NCI-H1092 (cell line): ENCODE measurements at regions not wholly inside any gene's neighbourhood (a gene's known extent, or its start where the extent isn't known, plus 50 kb on each side); places are given as distances from the start of the nearest gene placed in this dataset.
A peak's percentile ranks its signal among the peaks of the same experiment; 100 is the strongest.
"Not testable (repeated sequence)": the region's sequence is repeated elsewhere in the genome, so short reads cannot be mapped to it uniquely, and the experiment has no call there.

Experiments
- DNase-seq: peaks from one replicate; lab custom pipeline; 2025; lab: John Stamatoyannopoulos, UW

DNA sequence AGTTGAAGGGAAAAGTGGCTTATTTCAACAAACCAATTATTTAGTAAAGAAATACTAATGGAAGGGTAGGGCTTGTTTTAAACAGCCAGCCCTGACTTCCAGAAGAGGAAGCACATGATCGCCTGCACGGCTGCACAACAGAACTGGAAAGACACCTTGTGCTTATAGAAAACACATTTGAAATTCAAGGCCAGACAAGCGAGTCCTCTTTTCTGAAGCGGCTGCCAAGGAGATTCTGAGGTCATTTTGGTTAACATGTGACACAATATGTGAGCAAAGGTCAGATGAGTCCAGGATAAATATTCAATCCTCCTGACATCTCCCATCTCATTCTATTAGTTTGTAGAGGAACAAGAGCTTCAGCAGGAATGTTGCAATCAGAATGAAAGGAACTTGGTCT lies 461.4 kb upstream of the ST8SIA4 start:
- DNase-seq, result no peak

DNA sequence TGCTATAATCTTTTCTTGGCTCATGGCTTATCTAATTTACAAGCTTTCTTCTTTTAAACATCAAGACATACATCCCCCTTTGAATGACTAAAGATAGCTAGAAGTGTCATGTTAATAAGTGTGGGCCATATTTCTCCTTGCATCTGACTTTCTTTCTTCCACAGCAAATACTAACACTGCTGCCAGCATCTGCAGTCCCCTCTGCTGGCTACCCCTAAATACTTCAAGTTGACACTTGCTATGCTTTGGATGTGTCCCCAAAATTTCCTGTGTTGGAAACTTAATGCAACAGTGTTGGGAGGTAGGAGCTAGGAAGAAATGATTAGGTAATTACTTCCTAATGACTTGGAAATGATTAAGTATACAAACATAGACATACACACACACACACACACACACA lies 459.0 kb upstream of the ST8SIA4 start:
- DNase-seq, result no peak

DNA sequence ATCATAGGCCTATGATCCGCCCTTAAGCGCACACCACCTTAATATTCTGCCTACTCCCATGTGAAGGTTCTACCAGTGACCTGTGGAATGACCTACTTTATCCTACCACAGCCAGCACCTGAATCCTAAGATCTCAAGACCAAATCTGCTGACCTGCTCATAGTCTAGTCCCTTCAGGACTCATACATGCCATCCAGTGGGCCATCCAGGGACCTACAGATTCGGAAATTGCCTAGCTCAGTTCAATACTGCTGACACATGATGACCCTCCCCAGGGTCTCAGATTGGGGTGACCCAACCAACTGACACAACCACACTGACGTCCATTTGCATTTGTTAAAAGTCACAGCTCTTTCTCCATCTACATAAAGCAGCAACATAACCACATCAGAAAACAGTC lies 443.8 kb upstream of the ST8SIA4 start:
- DNase-seq, result no peak

DNA sequence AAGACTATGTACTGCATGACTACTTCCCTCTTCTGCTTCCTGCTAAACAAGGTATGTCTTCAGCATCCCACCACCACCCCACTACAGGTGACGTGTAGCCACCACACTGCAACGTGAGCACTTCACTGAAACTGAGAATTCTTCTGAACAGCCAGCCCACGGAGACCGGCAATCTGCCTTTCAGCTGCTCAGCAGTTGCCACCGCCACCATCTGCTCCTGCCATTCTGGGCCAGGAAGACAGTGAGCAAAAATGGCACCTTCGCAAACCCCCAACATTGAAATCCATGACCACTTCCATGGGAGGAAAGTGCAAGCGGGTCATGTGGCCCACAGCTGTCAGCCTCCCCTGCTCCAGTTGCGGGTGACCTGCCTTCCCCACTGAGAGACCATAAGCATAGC lies 443.4 kb upstream of the ST8SIA4 start:
- DNase-seq, result no peak

DNA sequence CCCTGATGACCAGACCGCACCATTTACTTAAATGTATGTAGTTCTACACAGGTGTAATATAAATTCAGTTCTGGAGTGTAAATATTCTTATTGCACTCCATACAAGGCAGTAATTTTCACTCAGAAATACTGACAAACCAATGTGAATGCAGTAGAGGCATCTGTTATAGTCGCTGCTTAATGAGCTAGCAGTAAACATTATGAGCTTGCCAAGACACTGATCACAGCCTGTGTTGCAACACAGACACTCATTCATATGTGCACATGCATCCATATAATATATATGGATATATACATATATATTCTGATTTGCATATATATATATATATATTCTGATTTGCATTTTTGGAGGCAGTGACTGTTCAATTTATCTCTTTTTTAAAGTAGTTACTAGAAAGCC lies 435.1 kb upstream of the ST8SIA4 start:
- DNase-seq, result no peak

DNA sequence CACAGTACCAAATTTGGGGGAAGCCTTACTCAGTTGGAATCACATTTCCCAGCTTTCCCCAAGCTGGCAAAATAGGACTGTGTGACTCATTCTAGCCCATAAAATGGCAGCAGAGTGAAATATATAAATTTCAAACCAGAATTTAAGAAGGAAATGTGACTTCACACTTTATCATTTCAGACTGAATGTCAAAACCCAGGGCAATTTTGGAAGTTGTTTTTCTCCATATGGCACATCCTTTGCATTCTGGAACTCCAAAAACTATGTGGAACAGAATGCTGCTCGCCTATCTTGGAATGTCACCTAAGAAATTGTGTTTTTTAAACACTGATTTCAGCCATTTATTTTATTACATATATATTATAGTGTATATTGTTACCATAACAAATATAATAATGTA lies 424.7 kb upstream of the ST8SIA4 start:
- DNase-seq, result no peak

DNA sequence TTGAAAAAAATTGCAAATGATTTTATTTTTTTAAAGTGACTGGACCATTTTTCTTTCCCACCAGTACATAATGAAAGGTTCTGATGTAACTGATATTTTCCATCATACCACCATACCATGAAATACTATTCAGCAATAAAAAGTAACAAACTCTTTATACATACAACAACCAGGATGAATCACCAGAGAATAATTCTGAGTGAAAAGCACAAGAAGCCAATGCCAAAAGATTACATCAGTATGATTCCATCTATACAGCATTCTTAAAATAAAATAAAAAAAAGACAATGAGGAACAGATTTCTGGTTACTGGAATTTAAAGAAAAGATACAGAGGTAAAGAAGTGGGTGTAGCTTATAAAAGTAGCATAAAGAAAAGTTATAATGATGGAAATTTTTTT lies 423.7 kb upstream of the ST8SIA4 start:
- DNase-seq, result no peak

DNA sequence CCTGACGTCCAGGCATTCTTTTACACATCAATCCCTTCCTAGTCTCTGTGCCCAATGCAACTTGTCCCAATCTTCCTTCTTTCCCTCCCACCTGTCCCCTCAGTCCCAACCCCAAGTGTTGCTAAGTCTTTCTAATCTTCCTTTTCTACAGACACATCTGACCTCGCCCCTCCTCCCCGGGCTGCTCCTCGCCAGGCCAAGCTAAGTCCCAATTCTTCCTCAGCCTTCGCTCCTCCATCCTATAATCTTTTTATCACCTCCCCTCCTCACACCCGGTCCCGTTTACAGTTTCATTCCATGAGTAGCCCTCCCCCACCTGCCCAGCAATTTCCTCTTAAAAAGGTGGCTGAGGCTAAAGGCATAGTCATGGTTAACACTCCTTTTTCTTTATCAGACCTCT lies 413.3 kb upstream of the ST8SIA4 start:
- DNase-seq, result not testable (repeated sequence)

DNA sequence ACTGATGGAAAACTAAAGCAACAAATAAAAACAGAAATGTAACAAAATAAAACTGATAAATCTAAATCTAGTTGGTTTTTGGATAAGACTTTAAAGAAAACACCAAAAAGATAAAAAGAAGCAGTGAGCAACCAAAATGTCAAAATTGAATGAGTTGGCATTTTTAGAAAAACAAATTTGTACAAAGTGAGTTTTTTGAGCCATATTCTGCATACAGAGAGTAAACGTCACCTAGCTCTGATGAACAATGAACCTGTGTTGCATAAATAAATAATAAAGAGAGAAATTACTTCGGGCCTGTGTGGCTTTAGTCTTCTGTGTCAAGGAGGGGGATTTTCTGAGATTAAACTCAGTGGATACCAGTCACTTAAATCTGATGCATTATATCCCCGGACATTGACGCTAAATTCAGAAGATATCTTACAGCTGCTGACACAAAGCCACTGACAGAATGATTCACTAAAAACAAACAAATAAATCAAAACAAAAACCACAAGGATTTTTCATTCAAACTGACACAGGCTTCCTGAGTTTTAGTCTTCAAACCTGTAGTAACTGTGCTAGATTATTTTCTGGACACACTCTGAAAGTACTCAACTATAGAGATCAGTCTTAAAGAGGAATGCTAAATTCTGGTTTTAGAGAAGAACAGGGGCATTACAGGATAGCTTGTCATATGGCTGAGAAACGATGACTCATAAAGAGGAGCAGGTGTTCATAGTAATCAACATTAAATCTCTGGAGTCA lies 403.5 kb upstream of the ST8SIA4 start:
- DNase-seq, result peak; percentile 44

DNA sequence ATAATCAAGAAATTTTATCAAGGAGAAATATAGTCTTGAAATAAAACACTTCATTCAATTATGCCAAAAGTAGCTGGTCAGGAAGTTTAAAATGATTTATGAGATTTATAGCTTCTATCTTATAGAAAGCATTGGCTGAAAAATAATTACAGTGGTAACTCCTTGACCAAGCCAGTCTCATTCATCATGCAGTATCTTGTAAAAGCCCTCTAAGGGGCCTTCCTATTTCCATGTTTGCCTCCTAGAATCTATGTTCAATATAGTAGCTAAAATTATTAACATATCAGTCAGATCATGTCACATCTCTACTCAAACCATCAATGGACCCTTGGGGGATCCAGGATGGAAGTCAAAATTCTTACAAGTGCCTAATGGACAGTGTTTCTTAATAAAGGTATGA lies 393.4 kb upstream of the ST8SIA4 start:
- DNase-seq, result no peak

DNA sequence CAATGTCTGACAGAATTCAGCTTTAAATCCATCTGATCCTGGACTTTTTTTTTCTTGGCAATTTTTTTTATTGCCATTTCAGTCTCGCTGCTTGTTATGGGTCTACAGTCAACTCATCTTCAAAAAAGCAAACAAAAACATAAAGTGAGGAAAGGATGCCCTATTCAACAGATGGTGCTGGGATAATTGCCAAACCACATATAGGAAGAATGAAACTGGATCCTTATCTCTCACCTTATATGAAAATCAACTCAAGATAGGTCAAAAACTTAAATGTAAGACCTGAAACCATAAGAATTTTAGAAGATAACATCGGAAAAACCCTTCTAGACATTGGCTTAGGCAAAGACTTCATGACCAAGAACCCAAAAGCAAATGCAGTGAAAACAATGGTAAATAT lies 389.1 kb upstream of the ST8SIA4 start:
- DNase-seq, result no peak

DNA sequence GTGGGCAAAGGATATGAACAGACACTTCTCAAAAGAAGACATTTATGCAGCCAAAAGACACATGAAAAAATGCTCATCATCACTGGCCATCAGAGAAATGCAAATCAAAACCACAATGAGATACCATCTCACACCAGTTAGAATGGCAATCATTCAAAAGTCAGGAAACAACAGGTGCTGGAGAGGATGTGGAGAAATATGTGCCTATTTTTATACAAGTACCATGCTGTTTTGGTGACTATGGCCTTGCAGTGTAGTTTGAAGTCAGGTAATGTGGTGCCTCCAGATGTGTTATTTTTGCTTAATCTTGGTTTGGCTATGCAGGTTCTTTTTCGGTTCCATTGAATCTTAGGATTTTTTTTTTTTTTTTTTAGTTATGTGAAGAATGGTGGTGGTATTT lies 387.7 kb upstream of the ST8SIA4 start:
- DNase-seq, result not testable (repeated sequence)

DNA sequence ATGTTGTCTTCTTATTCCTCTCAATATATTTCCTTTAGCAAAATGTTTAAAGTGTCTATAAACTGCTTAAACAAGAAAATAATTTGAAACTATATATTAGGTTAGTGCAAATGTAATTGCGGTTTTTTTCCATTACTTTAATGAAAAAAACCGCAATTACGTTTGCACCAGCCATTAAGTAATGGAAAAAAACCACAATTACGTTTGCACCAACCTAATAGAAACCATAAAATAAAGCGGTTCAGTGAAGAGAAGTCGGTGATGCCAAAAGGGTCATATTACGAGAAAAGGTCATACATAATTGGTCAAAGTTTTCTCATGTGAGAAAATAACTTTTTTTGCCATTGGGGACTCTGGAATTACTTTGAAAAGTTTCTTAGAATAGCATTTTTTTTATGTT lies 385.6 kb upstream of the ST8SIA4 start:
- DNase-seq, result no peak

DNA sequence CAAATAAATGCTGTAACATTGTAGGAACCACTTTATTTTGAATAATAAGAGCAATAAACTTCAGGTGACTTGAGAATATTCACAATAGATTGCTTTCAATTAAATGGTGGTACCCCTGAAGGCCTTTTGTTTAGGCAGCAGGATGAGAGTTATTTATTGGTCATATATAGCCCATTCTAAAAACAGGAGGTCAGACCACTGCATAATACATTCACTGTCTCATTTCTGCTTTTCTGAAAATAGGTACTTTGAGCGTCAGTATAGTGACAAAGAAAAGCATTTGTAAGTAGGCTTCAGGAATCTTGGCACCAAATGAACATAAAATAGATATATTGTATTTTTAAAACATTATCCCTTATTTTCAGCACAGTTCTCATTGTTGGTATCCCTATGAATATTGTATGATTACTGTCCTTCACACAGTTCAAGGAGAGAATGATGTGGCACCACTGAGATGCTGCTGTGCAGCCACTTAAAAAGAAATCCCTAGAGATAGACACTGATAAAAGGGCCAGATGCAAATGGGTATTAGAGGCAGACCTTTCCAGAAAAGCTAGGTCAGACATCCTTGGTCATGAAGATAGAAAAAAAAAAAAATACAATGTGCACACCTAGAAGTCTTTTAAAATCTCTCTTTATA lies 381.8 kb upstream of the ST8SIA4 start:
- no peak for DNase-seq

DNA sequence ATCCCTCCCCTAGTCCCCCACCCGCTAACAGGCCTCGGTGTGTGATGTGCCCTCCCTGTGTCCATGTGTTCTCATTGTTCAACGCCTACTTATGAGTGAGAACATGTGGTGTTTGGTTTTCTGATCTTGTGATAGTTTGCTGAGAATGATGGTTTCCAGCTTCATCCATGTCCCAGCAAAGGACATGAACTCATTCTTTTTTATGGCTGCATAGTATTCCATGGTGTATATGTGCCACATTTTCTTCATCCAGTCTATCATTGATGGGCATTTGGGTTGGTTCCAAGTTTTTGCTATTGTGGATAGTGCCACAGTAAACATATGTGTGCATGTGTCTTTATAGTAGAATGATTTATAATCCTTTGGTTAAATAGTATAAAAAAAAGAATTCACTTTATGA lies 380.9 kb upstream of the ST8SIA4 start:
- not testable (repeated sequence) for DNase-seq

DNA sequence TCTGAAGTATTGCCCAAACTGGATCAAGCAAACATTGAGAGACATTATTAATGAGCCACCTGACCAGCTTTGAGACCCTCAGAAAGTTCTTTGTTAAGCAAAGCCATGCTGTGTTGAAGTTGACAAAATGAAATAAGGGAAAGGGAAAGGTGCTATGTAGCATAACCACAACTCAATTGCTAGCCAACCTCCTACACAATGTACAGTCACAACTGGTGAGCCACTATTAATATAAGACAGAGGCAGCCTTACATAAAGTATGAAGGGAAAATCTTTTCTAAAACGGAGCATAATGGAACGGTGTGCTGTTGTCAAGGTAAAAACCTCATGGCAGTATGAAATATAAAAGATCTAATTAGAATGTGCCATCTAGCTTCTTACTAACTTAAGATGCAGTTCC lies 375.8 kb upstream of the ST8SIA4 start:
- no peak for DNase-seq

DNA sequence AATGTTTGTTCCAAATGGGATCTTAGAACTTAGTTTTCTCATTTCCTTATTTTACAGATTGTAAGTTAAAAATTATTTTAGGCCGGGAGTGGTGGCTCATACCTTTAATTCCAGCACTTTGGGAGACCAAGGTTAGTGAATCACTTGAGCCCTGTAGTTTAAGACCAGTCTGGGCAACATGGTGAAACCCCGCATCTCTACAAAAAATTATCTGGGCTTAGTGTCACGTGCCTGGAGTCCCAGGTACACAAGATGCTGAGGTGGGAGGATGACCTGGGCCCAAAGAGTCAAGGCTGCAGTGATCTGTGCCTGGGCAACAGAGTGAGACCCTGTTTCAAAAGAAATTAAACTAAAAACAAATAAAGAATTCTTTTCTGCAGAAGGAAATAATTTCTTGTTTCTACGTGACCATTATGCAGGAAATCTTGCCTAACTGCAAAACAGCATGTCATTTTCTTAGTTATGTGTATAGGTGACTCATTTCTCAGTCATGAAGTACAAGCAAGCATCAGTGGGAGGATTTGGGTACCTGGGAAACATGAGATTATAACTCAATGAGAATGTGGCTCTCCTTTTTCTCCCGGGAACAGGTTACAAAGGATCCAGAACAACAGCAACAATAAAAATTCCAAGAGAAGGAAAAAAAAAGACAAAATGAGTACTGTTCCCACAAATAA lies 375.1 kb upstream of the ST8SIA4 start:
- DNase-seq, result no peak

DNA sequence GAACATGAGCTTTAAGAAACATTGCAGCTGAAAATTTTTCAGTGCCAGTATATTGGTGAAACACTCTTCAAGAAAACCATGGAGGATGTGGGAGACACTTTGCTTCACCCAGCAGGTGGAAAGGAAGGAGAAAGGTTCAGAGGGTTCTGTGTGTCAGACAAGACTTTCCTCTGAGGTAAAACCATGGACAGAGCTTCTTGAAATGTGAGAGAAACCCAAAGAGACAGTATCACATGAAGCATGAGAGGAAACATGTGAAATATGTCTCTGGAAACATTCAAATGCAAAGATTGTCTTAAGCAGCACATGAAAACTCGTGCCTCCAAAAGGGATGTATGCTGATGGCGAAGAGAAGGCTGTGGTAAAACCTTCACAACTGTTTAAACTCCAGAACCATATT lies 368.9 kb upstream of the ST8SIA4 start:
- no peak for DNase-seq

DNA sequence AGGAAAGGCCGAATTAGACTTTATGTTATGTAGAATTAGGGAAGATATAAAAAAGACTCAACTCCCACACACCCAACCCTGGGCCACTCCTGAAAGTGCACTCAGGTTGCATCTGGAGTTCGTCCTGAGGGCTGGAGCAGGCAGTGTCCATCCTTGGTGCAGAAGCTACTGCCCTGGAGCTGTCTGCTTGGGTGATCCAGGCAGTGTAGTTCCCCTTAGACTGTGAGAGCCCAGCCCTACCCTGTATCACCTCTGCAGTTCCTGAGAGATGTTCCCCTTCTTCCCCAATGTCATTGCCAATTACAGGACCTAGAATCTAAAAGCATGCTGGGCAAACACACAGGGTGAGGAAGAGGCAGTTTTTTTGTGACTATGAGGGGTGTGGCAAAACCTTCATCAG lies 368.3 kb upstream of the ST8SIA4 start:
- DNase-seq, result no peak

DNA sequence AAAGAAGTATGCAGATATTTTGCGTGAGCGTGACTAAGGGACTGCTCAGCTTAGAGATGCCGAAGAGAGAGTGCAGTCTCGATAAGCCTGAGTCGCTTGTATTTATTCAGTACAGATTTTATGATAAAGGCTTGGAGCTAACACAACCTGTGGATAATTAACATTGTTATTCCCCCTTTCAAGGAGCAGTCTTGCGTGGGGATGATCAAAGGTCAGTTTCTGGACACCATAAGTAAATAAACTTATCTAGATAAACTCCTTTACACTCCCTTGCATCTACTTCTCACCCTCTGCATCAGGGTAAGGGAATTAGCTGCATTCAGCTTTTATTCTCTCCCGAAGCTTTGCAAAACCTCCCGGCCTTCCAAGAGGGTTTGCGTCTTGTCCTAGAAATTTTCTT lies 357.8 kb upstream of the ST8SIA4 start:
- no peak for DNase-seq

DNA sequence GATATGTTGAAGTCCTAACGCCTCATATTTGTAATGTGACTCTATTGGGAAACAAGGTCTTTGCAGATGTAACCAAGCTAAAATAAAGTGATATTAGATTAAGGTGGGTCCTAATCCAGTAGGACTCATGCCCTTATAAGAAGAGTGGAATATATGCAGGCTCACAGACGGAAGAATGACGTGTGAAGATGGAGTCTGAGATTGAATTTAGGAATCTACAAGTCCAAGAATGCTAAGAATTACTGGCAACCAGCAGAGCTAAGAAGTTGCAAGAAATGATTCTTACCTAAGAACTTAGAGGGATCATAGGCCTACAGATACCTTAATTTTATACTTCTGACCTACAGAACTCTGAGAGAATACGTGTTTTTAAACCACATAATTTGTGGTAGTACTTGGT lies 350.0 kb upstream of the ST8SIA4 start:
- DNase-seq, result no peak

DNA sequence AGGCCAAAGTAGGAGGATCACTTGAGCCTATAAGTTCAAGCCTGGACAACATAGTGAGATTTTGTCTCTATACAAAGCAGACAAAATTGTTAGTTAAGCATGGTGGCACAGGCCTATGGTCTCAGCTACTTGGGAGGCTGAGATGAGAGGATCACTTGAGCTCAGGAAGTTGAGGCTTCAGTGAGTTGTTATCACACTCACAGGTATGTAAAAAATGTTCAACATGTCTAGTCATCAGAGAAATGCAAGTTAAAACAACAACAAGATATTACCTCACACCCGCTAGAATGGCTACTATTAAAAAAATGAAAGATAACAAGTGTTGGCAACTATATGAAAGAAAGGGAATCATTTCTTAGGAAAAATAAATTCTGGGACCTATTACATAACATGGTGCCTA lies 341.5 kb upstream of the ST8SIA4 start:
- no peak for DNase-seq

DNA sequence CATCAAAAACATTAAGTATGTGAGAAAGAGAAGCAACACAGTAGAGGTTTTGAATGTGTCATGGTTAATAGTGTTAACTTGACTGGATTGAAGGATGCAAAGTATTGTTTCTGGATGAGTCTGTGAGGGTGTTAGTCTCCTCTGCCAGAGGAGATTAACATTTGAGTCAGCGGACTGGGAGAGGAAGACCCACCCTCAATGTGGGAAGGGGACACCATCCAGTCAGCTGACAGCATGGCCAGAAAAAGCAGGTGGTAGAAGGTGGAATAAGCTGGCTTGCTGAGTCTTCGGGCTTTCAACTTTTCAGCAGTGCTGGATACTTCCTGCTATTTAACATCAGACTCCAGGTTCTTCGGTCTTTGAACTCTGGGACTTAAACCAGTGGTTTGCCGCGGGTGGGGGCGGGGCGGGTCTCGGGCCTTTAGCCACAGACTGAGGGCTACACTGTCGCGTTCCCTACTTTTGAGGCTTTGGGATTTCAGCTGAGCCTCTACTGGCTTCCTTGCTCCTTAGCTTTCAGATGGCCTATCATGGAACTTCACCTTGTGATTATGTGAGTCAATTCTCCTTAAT lies 309.9 kb upstream of the ST8SIA4 start:
- DNase-seq, result no peak
